Transverse colon (tissue), 4 donors: ENCODE measurements at regions not wholly inside any gene's neighbourhood (a gene's known extent, or its start where the extent isn't known, plus 50 kb on each side); places are given as distances from the start of the nearest gene placed in this dataset.

Experiments
- DNase-seq: peaks from one replicate; pipeline ENCODE4 v3.0.0-alpha.2; 2019
- H3K27ac ChIP-seq, 4 donors: fragments of 200-600 bp; sonication (generic); 2 replicates each; pipeline ENCODE4 v1.5.1; 2016 to 2018; ENCODE audit warnings: inconsistent platforms in 4 of 4
- H3K27me3 ChIP-seq: fragments of 200-600 bp; sonication (generic); 2 replicates; pipeline ENCODE4 v1.5.1; 2017; ENCODE audit warnings: inconsistent platforms
- H3K36me3 ChIP-seq, 4 donors: fragments of 200-600 bp; sonication (generic); 2 replicates each; pipeline ENCODE4 v1.5.1; 2017 to 2019; ENCODE audit warnings: inconsistent platforms in 4 of 4
- H3K4me1 ChIP-seq, 4 donors: fragments of 200-600 bp; sonication (generic); 2 replicates each; pipeline ENCODE4 v1.5.1; 2017 to 2020; ENCODE audit warnings: inconsistent platforms in 4 of 4
- H3K4me3 ChIP-seq, 4 donors: fragments of 200-600 bp; sonication (generic); 1 replicate in 1 of 4; 2 replicates in 3 of 4; pipeline versions ENCODE4 v1.5.1 to v1.6.1; 2017 to 2019; ENCODE audit warnings: inconsistent platforms in 4 of 4
- H3K9me3 ChIP-seq, 2 donors: fragments of 200-600 bp; sonication (generic); 2 replicates each; pipeline ENCODE4 v1.5.1; 2017 to 2019; ENCODE audit warnings: inconsistent platforms in 2 of 2
- CTCF ChIP-seq, 5 experiments: fragments of 200-600 bp in 3 of 5; fragments of 450-650 bp in 2 of 5; sonication (generic) in 3 of 5; IDR thresholded peaks; 1 replicate in 2 of 5; 2 replicates in 3 of 5; pipeline ENCODE4 v1.5.1; 2016 to 2017; ENCODE audit warnings: antibody characterized with exemption in 5 of 5, inconsistent platforms in 3 of 5, mild to moderate bottlenecking in 2 of 5, moderate library complexity in 1 of 5
- EP300 ChIP-seq: sonication (generic); formaldehyde crosslinking; IDR thresholded peaks from one replicate; pipeline ENCODE4 v1.6.1; 2017; ENCODE audit warnings: antibody characterized with exemption, low read depth
- POLR2A ChIP-seq: fragments of 450-650 bp; IDR thresholded peaks from one replicate; pipeline ENCODE4 v1.6.1; 2016; ENCODE audit warnings: antibody characterized with exemption, mild to moderate bottlenecking, moderate library complexity
- POLR2AphosphoS5 ChIP-seq, 3 donors: sonication (generic); formaldehyde crosslinking; IDR thresholded peaks; one replicate each; pipeline ENCODE4 v1.6.1; 2016; ENCODE audit warnings: antibody characterized with exemption in 3 of 3
- WGBS, 2 donors: methylation state at CpG; one replicate each; pipeline ENCODE4 v1.1.5; 2018; ENCODE audit warnings: low coverage in 1 of 2; 5-methylcytosine and 5-hydroxymethylcytosine counted together
- in situ Hi-C, 4 donors: fragments of 200-750 bp; cut with MboI; loops; one replicate each; pipeline versions ENCODE4 v1.15.0 to v1.15.1; 2017; ENCODE audit warnings: low sequenced_read_pairs in 3 of 4, low pct_ligation_motif_present in 1 of 4, low pct_unique_long_range_greater_than_20kb in 1 of 4
- intact Hi-C: fragments of 100-400 bp; cut with DNase I; formaldehyde crosslinking; loops from one replicate; pipeline ENCODE4 v1.15.1; 2023; ENCODE audit warnings: low total_unique reads

- Histone ChIP-seq H3K36me3 (no peaks in the 10 kb centered on the region), H3K27me3 (no peaks in the 10 kb centered on the region), H3K4me3 (no peak overlapping the region), H3K4me1 (peaks cover 0 to 3% (median 0%) of the 10 kb centered on the region in 4 donors), H3K27ac (no peak overlapping the region), H3K9me3 (no peaks in the 10 kb centered on the region)
- TF ChIP-seq POLR2A (no peak), POLR2AphosphoS5 (IDR thresholded peaks at IDR 0.05) (no peak), EP300 (no peak), CTCF (IDR thresholded peaks at IDR 0.05) (no peak)
- intact Hi-C loops (no loop called here), in situ Hi-C loops (no loop called here)
- DNase-seq, result no peak
- WGBS, 2 donors, result 63 to 69% methylated on average over 2 of the region's 2 CpGs
Measured at GRCh38 chr4:30837131-30837539, 117.0 kb downstream of the PCDH7 start.

GRCh38 chr4:30837861-30838260, 117.7 kb downstream of the PCDH7 start:
- Histone ChIP-seq H3K27me3 (no peaks in the 10 kb centered on the region), H3K27ac (no peak overlapping the region), H3K36me3 (no peaks in the 10 kb centered on the region), H3K9me3 (no peaks in the 10 kb centered on the region), H3K4me3 (no peak overlapping the region), H3K4me1 (peaks cover 0 to 3% (median 0%) of the 10 kb centered on the region in 4 donors)
- DNase-seq, result no peak
- 80 to 83% methylated on average over 2 of the region's 2 CpGs for WGBS, 2 donors
- in situ Hi-C loops (no loop called here), intact Hi-C loops (no loop called here)
- no peak for TF ChIP-seq POLR2AphosphoS5 (IDR thresholded peaks at IDR 0.05)
- no peak for TF ChIP-seq CTCF (IDR thresholded peaks at IDR 0.05)
- TF ChIP-seq EP300, result no peak
- no peak for TF ChIP-seq POLR2A

- in situ Hi-C loops, result no loop called here
- no peak for DNase-seq
- Histone ChIP-seq H3K4me3 (no peak overlapping the region), H3K4me1 (peaks cover 0 to 3% (median 0%) of the 10 kb centered on the region in 4 donors), H3K36me3 (no peaks in the 10 kb centered on the region), H3K9me3 (no peaks in the 10 kb centered on the region), H3K27me3 (no peaks in the 10 kb centered on the region), H3K27ac (no peak overlapping the region)
- WGBS, 2 donors, result 75 to 80% methylated on average over 3 of the region's 3 CpGs
- intact Hi-C loops, result no loop called here
- no peak for TF ChIP-seq POLR2AphosphoS5 (IDR thresholded peaks at IDR 0.05)
- TF ChIP-seq POLR2A, result no peak
- no peak for TF ChIP-seq CTCF (IDR thresholded peaks at IDR 0.05)
- TF ChIP-seq EP300, result no peak
Measured at GRCh38 chr4:30838331-30838730, 118.2 kb downstream of the PCDH7 start.

GRCh38 chr4:30839583-30840520, 119.7 kb downstream of the PCDH7 start:
- TF ChIP-seq CTCF (IDR thresholded peaks at IDR 0.05) (no peak), EP300 (no peak), POLR2A (no peak), POLR2AphosphoS5 (IDR thresholded peaks at IDR 0.05) (no peak)
- no peaks in the 10 kb centered on the region for H3K27me3 ChIP-seq
- peak overlapping the region in 1 of 4 donors; percentile 29 for H3K27ac ChIP-seq
- DNase-seq, result no peak
- WGBS, 2 donors, result 29 to 51% methylated on average over 6 of the region's 6 CpGs
- H3K4me1 ChIP-seq, result peaks cover 0 to 3% (median 0%) of the 10 kb centered on the region in 4 donors
- no peaks in the 10 kb centered on the region for H3K36me3 ChIP-seq
- in situ Hi-C loops (no loop called here), intact Hi-C loops (no loop called here)
- no peaks in the 10 kb centered on the region for H3K9me3 ChIP-seq
- no peak overlapping the region for H3K4me3 ChIP-seq
